Activated T-helper 2 cell treated with anti-CD3 and anti-CD28 coated beads, Interferon-gamma antibody, Interleukin-2, Interleukin-4, amounts not matched to agents 10 μg/mL and 5 μg/mL and 100 μg/mL, durations not matched to agents 14 hours and 24 hours and 36 hours (primary cell): ENCODE measurements at regions not wholly inside any gene's neighbourhood (a gene's known extent, or its start where the extent isn't known, plus 50 kb on each side); places are given as distances from the start of the nearest gene placed in this dataset.

Source experiments
- DNase-seq: peaks from one replicate; pipeline ENCODE4 v3.0.0; 2021; ENCODE audit warnings: low spot score
- H3K27ac Mint-ChIP-seq: one replicate; pipeline ENCODE4 v1.8.0; 2021; ENCODE audit warnings: mixed read lengths
- H3K27me3 Mint-ChIP-seq: one replicate; pipeline ENCODE4 v1.8.0; 2021; ENCODE audit warnings: low read depth, mixed read lengths
- H3K36me3 Mint-ChIP-seq: one replicate; pipeline ENCODE4 v1.8.0; 2021; ENCODE audit warnings: low read depth, mixed read lengths
- H3K4me1 Mint-ChIP-seq: one replicate; pipeline ENCODE4 v1.8.0; 2021; ENCODE audit warnings: low read depth, mixed read lengths
- H3K4me3 Mint-ChIP-seq: one replicate; pipeline ENCODE4 v1.8.0; 2021; ENCODE audit warnings: low read depth, mild to moderate bottlenecking, moderate library complexity, mixed read lengths
- H3K9me3 Mint-ChIP-seq: one replicate; pipeline ENCODE4 v1.8.0; 2021; ENCODE audit warnings: mixed read lengths
- intact Hi-C: fragments of 100-400 bp; cut with micrococcal nuclease; formaldehyde crosslinking; loops from one replicate; pipeline ENCODE4 v1.15.1; 2023

- H3K27me3 Mint-ChIP-seq: no peaks in the 10 kb centered on the region
- no peak overlapping the region for H3K27ac Mint-ChIP-seq
- DNase-seq: no peak
- H3K4me3 Mint-ChIP-seq: no peak overlapping the region
- H3K4me1 Mint-ChIP-seq: no peaks in the 10 kb centered on the region
- H3K36me3 Mint-ChIP-seq: no peaks in the 10 kb centered on the region
- intact Hi-C loops: no loop called here
- H3K9me3 Mint-ChIP-seq: no peaks in the 10 kb centered on the region
These were observed 146.2 kb downstream of the SPATA19 start for GRCh38 chr11:133699071-133699470.

DNA sequence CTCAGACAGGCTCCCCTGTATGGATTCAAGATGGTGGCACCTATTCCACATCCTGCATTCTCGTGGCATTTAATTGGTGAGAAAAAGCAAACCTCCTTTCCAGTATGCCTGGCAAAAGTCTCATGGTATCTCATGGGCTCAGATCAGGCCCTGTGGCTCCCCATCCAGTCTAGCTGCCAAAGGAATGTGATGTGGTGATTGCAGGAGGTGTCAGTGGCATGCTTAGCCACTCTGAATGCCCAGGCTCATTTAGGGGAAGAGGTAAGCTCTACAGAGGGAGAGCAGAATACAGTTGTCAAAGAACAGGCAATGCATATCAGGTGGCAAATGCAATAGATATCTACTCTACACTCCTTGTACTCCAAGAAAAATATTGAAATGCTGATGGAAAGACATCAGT is 146.7 kb downstream of the SPATA19 start:
- no peaks in the 10 kb centered on the region for H3K4me1 Mint-ChIP-seq

DNA sequence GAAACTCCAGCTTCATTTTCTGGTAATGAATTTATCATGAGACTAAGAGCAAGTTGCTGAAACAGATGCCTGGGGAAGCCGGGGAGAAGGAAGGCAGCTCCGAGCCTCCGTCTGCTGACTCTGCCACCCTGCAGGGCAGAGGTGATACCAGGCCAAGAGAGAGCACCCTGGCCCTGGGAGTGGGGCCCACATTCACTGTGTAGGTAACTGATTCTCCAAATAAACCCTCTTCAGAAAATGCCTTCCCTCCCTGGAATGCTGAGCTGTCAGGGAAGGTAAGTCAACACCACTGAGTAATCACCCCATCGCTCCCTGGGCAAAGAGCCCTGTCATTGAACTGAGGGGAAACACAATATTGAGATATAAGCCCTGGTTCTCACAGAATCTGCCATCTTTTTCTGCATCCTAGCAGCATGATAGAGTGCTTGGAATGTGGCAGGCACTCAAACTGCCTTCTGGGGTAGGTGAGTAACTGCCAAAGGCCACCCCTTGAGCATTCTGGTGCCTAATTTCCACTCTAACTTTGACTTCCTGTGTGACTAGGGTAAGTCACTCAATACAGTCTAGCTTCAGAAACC is 147.6 kb downstream of the SPATA19 start:
- H3K9me3 Mint-ChIP-seq: no peaks in the 10 kb centered on the region
- intact Hi-C loops: no loop called here
- H3K4me3 Mint-ChIP-seq: no peak overlapping the region
- H3K36me3 Mint-ChIP-seq: no peaks in the 10 kb centered on the region
- DNase-seq: no peak
- no peaks in the 10 kb centered on the region for H3K4me1 Mint-ChIP-seq
- H3K27ac Mint-ChIP-seq: no peak overlapping the region
- H3K27me3 Mint-ChIP-seq: no peaks in the 10 kb centered on the region

More for the DNA sequence above, 146.7 kb downstream of the SPATA19 start:
- H3K27me3 Mint-ChIP-seq: no peaks in the 10 kb centered on the region
- H3K4me3 Mint-ChIP-seq: no peak overlapping the region
- H3K27ac Mint-ChIP-seq: no peak overlapping the region
- no peaks in the 10 kb centered on the region for H3K36me3 Mint-ChIP-seq
- no peak for DNase-seq
- H3K9me3 Mint-ChIP-seq: no peaks in the 10 kb centered on the region
- intact Hi-C loops: no loop called here

- DNase-seq: no peak
- intact Hi-C loops: no loop called here
- no peak overlapping the region for H3K27ac Mint-ChIP-seq
- H3K36me3 Mint-ChIP-seq: no peaks in the 10 kb centered on the region
- no peaks in the 10 kb centered on the region for H3K9me3 Mint-ChIP-seq
- H3K27me3 Mint-ChIP-seq: no peaks in the 10 kb centered on the region
- H3K4me1 Mint-ChIP-seq: no peaks in the 10 kb centered on the region
- H3K4me3 Mint-ChIP-seq: no peak overlapping the region
These were observed 148.2 kb downstream of the SPATA19 start for GRCh38 chr11:133697161-133697560.

GRCh38 chr11:133695387-133695786 is 149.9 kb downstream of the SPATA19 start:
- H3K9me3 Mint-ChIP-seq: no peaks in the 10 kb centered on the region
- no peaks in the 10 kb centered on the region for H3K27me3 Mint-ChIP-seq
- no peak overlapping the region for H3K27ac Mint-ChIP-seq
- H3K36me3 Mint-ChIP-seq: no peaks in the 10 kb centered on the region
- intact Hi-C loops: no loop called here
- no peaks in the 10 kb centered on the region for H3K4me1 Mint-ChIP-seq
- no peak overlapping the region for H3K4me3 Mint-ChIP-seq
- DNase-seq: no peak

- no peaks in the 10 kb centered on the region for H3K4me1 Mint-ChIP-seq
- no peak overlapping the region for H3K27ac Mint-ChIP-seq
- H3K9me3 Mint-ChIP-seq: no peaks in the 10 kb centered on the region
- DNase-seq: no peak
- no peak overlapping the region for H3K4me3 Mint-ChIP-seq
- H3K36me3 Mint-ChIP-seq: no peaks in the 10 kb centered on the region
- intact Hi-C loops: no loop called here
- H3K27me3 Mint-ChIP-seq: no peaks in the 10 kb centered on the region
These were observed 150.6 kb downstream of the SPATA19 start for GRCh38 chr11:133694701-133695100.

- intact Hi-C loops: no loop called here
- Mint-ChIP-seq H3K27me3 (no peaks in the 10 kb centered on the region), H3K27ac (no peak overlapping the region)
These were observed 152.2 kb downstream of the SPATA19 start for GRCh38 chr11:133693110-133693509.

GRCh38 chr11:133692126-133692934 is 153.0 kb downstream of the SPATA19 start:
- H3K4me3 Mint-ChIP-seq: no peak overlapping the region
- H3K36me3 Mint-ChIP-seq: no peaks in the 10 kb centered on the region
- H3K27me3 Mint-ChIP-seq: no peaks in the 10 kb centered on the region
- H3K27ac Mint-ChIP-seq: no peak overlapping the region
- intact Hi-C loops: no loop called here
- no peak for DNase-seq
- H3K4me1 Mint-ChIP-seq: no peaks in the 10 kb centered on the region
- no peaks in the 10 kb centered on the region for H3K9me3 Mint-ChIP-seq

More at GRCh38 chr11:133693110-133693509, 152.2 kb downstream of the SPATA19 start:
- H3K9me3 Mint-ChIP-seq: no peaks in the 10 kb centered on the region
- H3K36me3 Mint-ChIP-seq: no peaks in the 10 kb centered on the region
- H3K4me1 Mint-ChIP-seq: no peaks in the 10 kb centered on the region
- no peak overlapping the region for H3K4me3 Mint-ChIP-seq
- no peak for DNase-seq

- Mint-ChIP-seq H3K4me1 (no peaks in the 10 kb centered on the region), H3K36me3 (no peaks in the 10 kb centered on the region), H3K9me3 (no peaks in the 10 kb centered on the region)
These were observed 155.5 kb upstream of the OPCML start for GRCh38 chr11:133687781-133688180.

DNA sequence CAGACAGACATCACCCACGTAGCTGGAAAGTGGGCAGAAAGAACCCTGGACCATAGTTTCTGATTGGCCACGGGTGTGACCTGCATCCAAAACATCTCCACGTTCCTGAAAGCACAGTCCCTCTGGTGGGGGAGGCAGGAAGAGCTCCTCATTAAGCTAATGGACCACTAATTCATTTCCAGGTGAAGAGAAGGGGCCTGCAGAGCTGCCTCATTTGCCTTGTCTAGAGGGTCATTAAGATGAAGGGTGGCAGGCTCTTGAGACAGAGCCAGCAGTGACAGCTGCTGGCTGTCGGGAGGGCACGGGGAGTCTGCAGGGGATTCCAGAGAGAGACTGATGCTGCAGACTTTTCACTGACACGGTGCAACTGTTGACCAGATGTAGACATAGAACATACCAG is 149.6 kb upstream of the OPCML start:
- H3K4me1 Mint-ChIP-seq: no peaks in the 10 kb centered on the region
- peaks cover 2% of the 10 kb centered on the region for H3K27me3 Mint-ChIP-seq
- H3K36me3 Mint-ChIP-seq: no peaks in the 10 kb centered on the region
- no peak for DNase-seq
- H3K27ac Mint-ChIP-seq: no peak overlapping the region
- intact Hi-C loops: no loop called here
- H3K4me3 Mint-ChIP-seq: no peak overlapping the region
- H3K9me3 Mint-ChIP-seq: no peaks in the 10 kb centered on the region

More at GRCh38 chr11:133687781-133688180, 155.5 kb upstream of the OPCML start:
- no peak overlapping the region for H3K27ac Mint-ChIP-seq
- H3K27me3 Mint-ChIP-seq: no peaks in the 10 kb centered on the region
- no peak for DNase-seq
- H3K4me3 Mint-ChIP-seq: no peak overlapping the region
- intact Hi-C loops: no loop called here

GRCh38 chr11:133679896-133680295 is 147.6 kb upstream of the OPCML start:
- intact Hi-C loops: no loop called here
- Mint-ChIP-seq H3K4me3 (no peak overlapping the region), H3K27ac (no peak overlapping the region)

GRCh38 chr11:133678191-133678590 is 145.9 kb upstream of the OPCML start:
- H3K4me1 Mint-ChIP-seq: no peaks in the 10 kb centered on the region
- H3K9me3 Mint-ChIP-seq: no peaks in the 10 kb centered on the region
- intact Hi-C loops: no loop called here
- no peak overlapping the region for H3K4me3 Mint-ChIP-seq
- DNase-seq: no peak
- H3K27me3 Mint-ChIP-seq: peaks cover 2% of the 10 kb centered on the region
- no peak overlapping the region for H3K27ac Mint-ChIP-seq
- no peaks in the 10 kb centered on the region for H3K36me3 Mint-ChIP-seq

More at GRCh38 chr11:133679896-133680295, 147.6 kb upstream of the OPCML start:
- Mint-ChIP-seq H3K4me1 (no peaks in the 10 kb centered on the region), H3K36me3 (no peaks in the 10 kb centered on the region), H3K27me3 (peaks cover 2% of the 10 kb centered on the region), H3K9me3 (no peaks in the 10 kb centered on the region)
- DNase-seq: no peak

- H3K9me3 Mint-ChIP-seq: no peaks in the 10 kb centered on the region
- no peak overlapping the region for H3K27ac Mint-ChIP-seq
- no peaks in the 10 kb centered on the region for H3K4me1 Mint-ChIP-seq
- DNase-seq: no peak
- no peaks in the 10 kb centered on the region for H3K36me3 Mint-ChIP-seq
- H3K27me3 Mint-ChIP-seq: no peaks in the 10 kb centered on the region
- intact Hi-C loops: no loop called here
- H3K4me3 Mint-ChIP-seq: no peak overlapping the region
These were observed 145.1 kb upstream of the OPCML start for GRCh38 chr11:133677387-133677786.
